Neural progenitor cell (in vitro differentiated cells): ENCODE measurements at regions not wholly inside any gene's neighbourhood (a gene's known extent, or its start where the extent isn't known, plus 50 kb on each side); places are given as distances from the start of the nearest gene placed in this dataset.

Experiments used
- CTCF ChIP-seq: fragments of 200-600 bp; sonication (generic); IDR thresholded peaks from 2 replicates; pipeline ENCODE4 v1.5.1; 2017; ENCODE audit warnings: antibody characterized with exemption, mild to moderate bottlenecking
- EZH2 ChIP-seq: fragments of 200-600 bp; sonication (generic); IDR thresholded peaks from 2 replicates; pipeline ENCODE4 v1.6.1; 2017; ENCODE audit warnings: antibody characterized with exemption, mild to moderate bottlenecking, moderate library complexity
- EZH2phosphoT487 ChIP-seq: fragments of 200-600 bp; sonication (generic); IDR thresholded peaks from 2 replicates; pipeline ENCODE4 v1.6.1; 2017; ENCODE audit warnings: antibody characterized with exemption

GRCh38 chr2:236644067-236644466 lies 74.4 kb downstream of the ACKR3 start:
- no peak for TF ChIP-seq CTCF
- TF ChIP-seq EZH2 = no peak
- no peak for TF ChIP-seq EZH2phosphoT487
